Natural killer cell (primary cell): ENCODE measurements at regions not wholly inside any gene's neighbourhood (a gene's known extent, or its start where the extent isn't known, plus 50 kb on each side); places are given as distances from the start of the nearest gene placed in this dataset.

Source experiments
- ATAC-seq, 3 donors: fragments of 150-1000 bp in 2 of 3; fragments of 200-7000 bp in 1 of 3; cut with Tn5 transposase; 1 replicate in 1 of 3; 2 replicates in 2 of 3; pipeline ENCODE4 v1.10.0; 2021; ENCODE audit warnings: mild to moderate bottlenecking in 2 of 3, moderate library complexity in 2 of 3
- DNase-seq, 2 donors: peaks; one replicate each; pipeline versions ENCODE4 v3.0.0 to v3.0.0-alpha.2; 2013 to 2021; ENCODE audit warnings: mixed read lengths in 1 of 2
- H3K27ac ChIP-seq: one replicate; pipeline ENCODE4 v1.5.1; 2013; ENCODE audit warnings: mild to moderate bottlenecking, low read length
- H3K27me3 ChIP-seq: one replicate; pipeline ENCODE4 v1.6.1; 2013; ENCODE audit warnings: low read length; ENCODE audit not compliant: control insufficient read depth, insufficient read depth
- H3K36me3 ChIP-seq: one replicate; pipeline ENCODE4 v1.6.1; 2013; ENCODE audit warnings: low read length; ENCODE audit not compliant: control insufficient read depth, insufficient read depth
- H3K4me1 ChIP-seq: one replicate; pipeline ENCODE4 v1.6.1; 2013; ENCODE audit warnings: low read length; ENCODE audit not compliant: control insufficient read depth, insufficient read depth
- H3K4me3 ChIP-seq: one replicate; pipeline ENCODE4 v1.5.1; 2013; ENCODE audit warnings: low read length
- H3K9me3 ChIP-seq: one replicate; pipeline ENCODE4 v1.6.1; 2013; ENCODE audit warnings: low read length; ENCODE audit not compliant: control insufficient read depth, insufficient read depth
- H3K27ac Mint-ChIP-seq, 2 donors: one replicate each; pipeline ENCODE4 v1.8.0; 2022; ENCODE audit warnings: mild to moderate bottlenecking in 2 of 2, mixed read lengths in 2 of 2, moderate library complexity in 1 of 2
- H3K27me3 Mint-ChIP-seq, 2 donors: one replicate each; pipeline ENCODE4 v1.8.0; 2022; ENCODE audit warnings: low read depth in 2 of 2, mixed read lengths in 2 of 2
- H3K36me3 Mint-ChIP-seq: one replicate; pipeline ENCODE4 v1.8.0; 2022; ENCODE audit warnings: mixed read lengths
- H3K4me1 Mint-ChIP-seq, 2 donors: one replicate each; pipeline ENCODE4 v1.8.0; 2022; ENCODE audit warnings: mixed read lengths in 2 of 2
- H3K4me3 Mint-ChIP-seq: one replicate; pipeline ENCODE4 v1.8.0; 2022; ENCODE audit warnings: mild to moderate bottlenecking, moderate library complexity, mixed read lengths
- H3K9me3 Mint-ChIP-seq, 2 donors: one replicate each; pipeline ENCODE4 v1.8.0; 2022; ENCODE audit warnings: mixed read lengths in 2 of 2
- CTCF ChIP-seq: fragments of 200-600 bp; IDR thresholded peaks from one replicate; pipeline ENCODE4 v1.8.0; 2022; ENCODE audit warnings: antibody characterized with exemption
- WGBS: methylation state at CpG from one replicate; pipeline ENCODE4 v1.1.7; 2013; ENCODE audit warnings: missing lambda C conversion rate; ENCODE audit not compliant: insufficient coverage; 5-methylcytosine and 5-hydroxymethylcytosine counted together
- intact Hi-C: fragments of 100-400 bp; cut with micrococcal nuclease; formaldehyde crosslinking; loops from one replicate; pipeline ENCODE4 v1.14.2; 2022

- intact Hi-C loops: no loop called here
- Mint-ChIP-seq H3K36me3 (no peaks in the 10 kb centered on the region), H3K27ac (no peak overlapping the region), H3K4me1 (no peaks in the 10 kb centered on the region), H3K4me3 (no peak overlapping the region), H3K9me3 (no peaks in the 10 kb centered on the region), H3K27me3 (peaks cover 0 to 5% of the 10 kb centered on the region in 2 donors)
- Histone ChIP-seq H3K27me3 (no peaks in the 10 kb centered on the region), H3K4me1 (no peaks in the 10 kb centered on the region), H3K9me3 (no peaks in the 10 kb centered on the region), H3K27ac (no peak overlapping the region), H3K4me3 (no peak overlapping the region), H3K36me3 (no peaks in the 10 kb centered on the region)
- ATAC-seq: no peak
- 100% methylated on average over 1 of the region's 2 CpGs for WGBS
- no peak for TF ChIP-seq CTCF
- no peak for DNase-seq
Measured at GRCh38 chr1:163426505-163427251, 104.9 kb downstream of the NUF2 start.

- ATAC-seq: no peak
- intact Hi-C loops: no loop called here
- TF ChIP-seq CTCF: no peak
- Mint-ChIP-seq H3K4me3 (no peak overlapping the region), H3K27ac (no peak overlapping the region), H3K9me3 (peaks cover under 1% of the 10 kb centered on the region in 2 donors), H3K4me1 (no peaks in the 10 kb centered on the region), H3K27me3 (peaks cover 0 to 5% of the 10 kb centered on the region in 2 donors), H3K36me3 (no peaks in the 10 kb centered on the region)
- no peak for DNase-seq
- no peaks in the 10 kb centered on the region for H3K27me3 ChIP-seq
- H3K4me3 ChIP-seq: no peak overlapping the region
- no peaks in the 10 kb centered on the region for H3K36me3 ChIP-seq
- no peak overlapping the region for H3K27ac ChIP-seq
- no peaks in the 10 kb centered on the region for H3K9me3 ChIP-seq
- H3K4me1 ChIP-seq: no peaks in the 10 kb centered on the region
- 65% methylated on average over 3 of the region's 3 CpGs for WGBS
Measured at GRCh38 chr1:163427279-163427678, 105.5 kb downstream of the NUF2 start.

GRCh38 chr1:163436140-163436812 lies 114.5 kb downstream of the NUF2 start:
- 72% methylated on average over 6 of the region's 6 CpGs for WGBS
- TF ChIP-seq CTCF: no peak
- no peak overlapping the region for H3K27ac ChIP-seq
- Mint-ChIP-seq H3K4me3 (no peak overlapping the region), H3K4me1 (no peaks in the 10 kb centered on the region), H3K27ac (no peak overlapping the region), H3K9me3 (peaks cover 2 to 4% of the 10 kb centered on the region in 2 donors), H3K36me3 (no peaks in the 10 kb centered on the region), H3K27me3 (peaks cover 0 to 26% of the 10 kb centered on the region in 2 donors)
- no peaks in the 10 kb centered on the region for H3K4me1 ChIP-seq
- H3K27me3 ChIP-seq: no peaks in the 10 kb centered on the region
- no peaks in the 10 kb centered on the region for H3K9me3 ChIP-seq
- intact Hi-C loops: no loop called here
- no peaks in the 10 kb centered on the region for H3K36me3 ChIP-seq
- no peak for ATAC-seq
- no peak for DNase-seq
- H3K4me3 ChIP-seq: no peak overlapping the region
